Stimulated activated CD4-positive, alpha-beta T cell treated with anti-CD3 and anti-CD28 coated beads, Interleukin-4, amount 100 ng/mL, for 48 hours (primary cell): ENCODE measurements at regions not wholly inside any gene's neighbourhood (a gene's known extent, or its start where the extent isn't known, plus 50 kb on each side); places are given as distances from the start of the nearest gene placed in this dataset.
"Not testable (repeated sequence)": the region's sequence is repeated elsewhere in the genome, so short reads cannot be mapped to it uniquely, and the experiment has no call there.

Experiments used
- DNase-seq, 2 donors: peaks; one replicate each; pipeline ENCODE4 v3.0.0-alpha.2; 2020; ENCODE audit warnings: low read depth in 2 of 2

DNA sequence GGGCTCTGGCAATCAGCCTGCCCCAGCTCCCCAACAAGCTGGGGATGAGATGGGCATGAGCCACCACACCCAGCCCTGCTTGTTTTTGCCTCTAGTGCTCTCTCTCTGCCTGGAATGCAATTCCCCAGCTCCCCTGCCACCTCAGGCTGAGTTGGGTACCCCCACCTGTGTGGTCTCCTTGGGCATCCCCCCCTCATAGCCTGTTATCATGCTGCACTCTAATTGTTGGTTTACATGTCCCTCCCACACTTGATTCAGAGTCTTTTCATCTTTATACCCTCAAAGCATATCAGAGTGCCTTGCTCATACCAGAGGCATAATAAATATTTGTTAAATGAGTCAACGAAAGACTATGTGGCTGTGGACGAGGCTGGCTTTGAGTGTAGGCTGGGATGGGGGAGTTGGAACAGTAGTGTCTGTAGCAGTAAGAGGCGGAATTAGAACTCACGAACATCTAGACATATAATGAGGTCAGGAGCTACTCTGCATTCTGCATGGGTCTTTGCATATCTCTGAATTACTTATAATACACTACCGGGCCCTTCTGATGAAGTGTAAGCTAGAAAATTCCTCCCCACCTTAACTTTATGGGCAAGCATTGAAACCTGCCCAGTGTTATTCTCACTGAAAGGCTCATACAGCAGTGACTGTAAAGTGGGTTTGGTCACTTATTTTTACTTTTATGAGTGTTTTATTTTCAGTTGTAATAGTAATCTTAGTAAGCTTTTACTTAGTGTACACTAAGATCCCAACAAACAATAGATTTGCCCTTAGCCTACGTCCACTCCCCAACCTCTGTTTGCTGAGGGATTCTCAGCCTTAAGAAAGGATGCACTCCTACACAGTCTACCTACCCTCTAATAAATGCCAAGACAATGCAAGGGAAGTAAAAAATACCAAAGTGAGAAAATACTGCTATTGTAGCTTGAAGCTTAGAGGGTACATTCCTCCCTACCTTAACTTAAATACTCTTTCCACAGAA is 58.7 kb downstream of the EDN1 start:
- no peak for DNase-seq

DNA sequence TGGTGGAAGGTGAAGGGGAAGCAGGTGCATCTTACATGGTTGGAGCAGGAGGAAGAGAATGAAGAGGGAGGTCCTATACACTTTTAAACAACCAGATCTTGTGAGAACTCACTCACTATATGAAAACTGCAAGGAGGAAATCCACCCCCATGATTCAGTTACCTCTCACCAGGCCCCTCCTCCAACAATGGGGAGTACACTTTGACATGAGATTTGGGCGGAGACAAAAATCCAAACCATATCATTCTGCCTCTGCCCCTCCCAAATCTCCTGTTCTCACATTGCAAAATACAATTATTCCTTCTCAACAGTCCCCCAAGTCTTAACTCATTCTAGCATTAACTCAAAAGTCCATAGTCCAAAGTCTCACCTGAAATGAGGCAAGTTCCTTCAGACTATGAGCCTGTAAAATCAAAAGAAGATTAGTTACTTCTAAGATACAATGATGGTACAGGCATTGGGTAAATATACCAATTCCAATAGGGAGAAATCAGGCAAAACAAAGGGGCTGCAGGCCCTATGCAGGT is 60.5 kb downstream of the EDN1 start:
- no peak for DNase-seq

DNA sequence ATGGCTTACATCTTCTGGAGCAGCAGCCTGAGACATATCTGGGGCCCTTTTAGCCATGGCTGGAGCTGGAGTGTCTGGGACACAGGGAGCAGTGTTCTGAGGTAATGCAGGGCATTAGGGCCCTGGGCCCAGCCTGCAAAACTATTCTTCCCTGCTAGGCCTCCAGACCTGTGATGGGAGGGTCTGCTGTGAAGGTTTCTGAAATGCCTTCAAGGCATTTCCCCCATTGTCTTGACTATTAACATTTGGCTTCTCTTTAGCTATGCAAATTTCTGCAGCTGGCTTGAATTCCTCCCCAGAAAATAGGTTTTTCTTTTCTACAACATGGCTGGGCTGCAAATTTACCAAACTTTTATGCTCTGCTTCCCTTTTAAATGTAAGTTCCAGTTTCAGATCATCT is 61.5 kb downstream of the EDN1 start:
- no peak for DNase-seq

DNA sequence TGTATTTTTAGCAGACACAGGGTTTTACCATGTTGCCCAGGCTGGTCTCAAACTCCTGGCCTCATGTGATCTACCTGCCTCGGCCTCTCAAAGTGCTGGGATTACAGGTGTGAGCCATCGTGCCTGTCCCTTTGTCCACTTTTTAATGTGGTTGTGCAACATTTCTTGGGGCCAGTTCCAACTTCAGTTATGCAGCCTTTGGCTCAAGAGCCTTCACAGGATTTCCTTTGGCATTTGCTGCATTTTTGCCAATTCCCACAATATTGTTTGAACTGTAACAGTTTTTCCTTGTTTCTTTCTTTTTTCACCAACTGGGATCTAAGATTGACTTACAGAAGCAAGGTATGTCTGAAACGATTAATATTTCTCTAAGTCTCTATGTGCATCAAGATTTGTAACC is 63.6 kb downstream of the EDN1 start:
- no peak for DNase-seq

DNA sequence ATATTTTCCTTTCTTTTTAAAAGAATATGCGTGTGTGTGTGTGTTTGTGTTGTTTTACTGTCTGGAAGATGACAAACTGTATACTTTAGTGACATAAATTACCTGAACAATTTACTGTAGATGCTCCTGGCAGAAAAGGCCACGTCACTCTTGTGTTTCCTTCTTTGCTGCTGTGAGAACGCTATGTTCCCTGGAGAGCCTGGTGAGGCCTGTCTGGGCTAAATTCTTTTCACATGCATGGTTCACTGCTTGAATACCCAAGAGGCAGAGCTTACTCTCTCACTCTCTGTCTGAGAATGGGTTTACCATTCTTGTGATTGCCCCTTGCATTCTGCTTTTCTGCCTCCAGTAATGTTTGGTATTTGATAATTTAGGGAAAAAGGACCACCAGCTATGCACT is 64.3 kb downstream of the EDN1 start:
- no peak for DNase-seq

DNA sequence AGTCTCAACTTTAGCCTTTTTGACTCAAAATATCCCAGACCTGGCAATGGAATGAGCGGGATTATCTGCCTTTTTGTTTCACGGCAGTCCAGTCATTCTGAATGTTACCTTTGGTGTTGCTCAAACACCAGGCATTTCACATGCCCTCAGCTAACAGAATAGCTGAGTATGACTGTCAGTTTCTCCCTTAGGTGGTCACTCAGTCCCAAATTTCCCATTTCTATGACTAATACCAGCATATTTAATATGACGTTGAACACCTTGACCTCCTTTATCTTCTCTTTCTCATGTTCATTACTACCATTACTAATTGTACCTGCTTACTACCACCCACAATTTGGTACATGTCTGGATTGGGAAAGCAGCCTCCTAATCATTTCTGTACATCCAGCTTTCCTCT is 65.2 kb downstream of the EDN1 start:
- no peak for DNase-seq

DNA sequence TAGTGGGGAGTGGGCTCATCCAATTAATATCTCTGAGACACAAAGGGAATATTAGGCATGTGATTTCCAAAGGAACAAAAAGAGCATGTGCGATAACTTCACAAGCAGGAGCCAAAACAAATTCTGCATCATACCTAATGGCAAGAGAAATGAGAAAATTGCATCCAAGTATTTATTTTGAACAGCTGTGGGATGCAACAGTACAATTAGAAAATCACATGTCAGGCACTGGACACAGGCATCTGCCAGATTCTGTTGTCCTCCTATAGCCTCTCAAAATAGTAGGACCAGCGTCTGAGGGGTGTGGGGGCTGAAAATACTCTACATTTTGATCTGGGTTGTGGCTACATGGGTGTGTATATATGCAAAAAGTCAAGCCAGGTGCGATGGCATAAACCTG is 66.3 kb downstream of the EDN1 start:
- DNase-seq = no peak

DNA sequence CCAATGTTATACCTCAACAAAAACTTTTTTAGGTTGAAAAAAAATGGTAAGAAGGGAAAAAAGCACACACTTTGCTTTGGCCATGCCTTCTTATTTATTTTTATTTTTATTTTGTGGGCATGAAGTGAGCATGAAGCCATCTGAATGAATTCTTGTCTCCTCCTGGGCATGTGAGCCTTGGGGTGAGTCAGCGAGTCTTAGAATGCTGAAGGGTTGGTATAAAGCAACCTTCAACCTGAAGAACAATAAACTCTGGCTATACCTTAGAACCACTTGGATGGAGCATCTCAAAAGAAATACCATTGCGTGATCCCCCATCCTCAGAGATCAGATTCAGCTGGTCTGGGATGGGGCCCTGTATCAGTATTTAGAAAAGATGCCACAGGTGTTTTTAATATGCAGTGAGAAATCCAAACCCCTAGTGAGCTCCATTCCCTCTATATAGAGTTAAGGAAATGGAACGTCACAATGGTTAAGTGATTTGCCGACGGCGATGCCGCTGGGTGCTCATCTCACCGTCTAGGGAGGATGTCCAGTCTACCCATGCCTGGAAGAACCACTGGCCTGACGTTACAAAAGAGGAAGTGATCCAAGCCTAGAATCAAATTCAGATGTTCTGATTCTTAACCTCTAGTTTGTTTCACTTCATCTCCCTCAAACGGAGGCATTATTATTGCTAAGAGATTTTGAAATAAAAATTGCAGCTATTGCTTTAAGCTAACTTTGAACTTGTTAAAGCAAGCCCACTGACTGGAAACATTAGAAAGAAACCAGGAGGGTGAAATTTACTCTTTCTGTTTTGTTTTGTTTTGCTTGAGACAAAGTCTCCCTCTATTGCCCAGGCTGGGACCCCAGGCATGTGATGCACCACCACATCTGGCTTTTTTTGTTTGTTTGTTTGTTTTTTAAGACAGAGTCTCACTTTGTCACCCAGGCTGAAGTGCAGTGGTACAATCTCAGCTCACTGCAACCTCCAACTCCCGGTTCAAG is 67.1 kb downstream of the EDN1 start:
- DNase-seq = no peak

DNA sequence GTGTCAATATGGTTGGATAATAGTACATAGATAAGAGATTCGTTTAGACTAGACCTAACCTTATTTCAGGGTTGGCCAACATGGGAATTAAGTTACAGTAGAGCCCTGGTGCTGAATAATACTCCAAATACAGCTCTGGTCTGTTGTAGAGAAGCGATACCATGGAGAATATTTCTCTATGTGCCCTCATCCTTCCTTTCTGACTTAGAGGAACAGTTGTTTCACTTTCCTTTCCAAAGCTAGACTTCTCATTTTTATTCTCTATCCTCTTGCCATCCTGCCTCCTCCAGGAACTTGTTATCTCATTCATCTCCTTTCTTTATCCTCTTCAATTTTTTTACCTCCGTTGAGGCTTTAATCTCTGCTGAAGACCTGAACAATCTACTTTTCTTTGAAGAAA is 68.9 kb downstream of the EDN1 start:
- DNase-seq = no peak

DNA sequence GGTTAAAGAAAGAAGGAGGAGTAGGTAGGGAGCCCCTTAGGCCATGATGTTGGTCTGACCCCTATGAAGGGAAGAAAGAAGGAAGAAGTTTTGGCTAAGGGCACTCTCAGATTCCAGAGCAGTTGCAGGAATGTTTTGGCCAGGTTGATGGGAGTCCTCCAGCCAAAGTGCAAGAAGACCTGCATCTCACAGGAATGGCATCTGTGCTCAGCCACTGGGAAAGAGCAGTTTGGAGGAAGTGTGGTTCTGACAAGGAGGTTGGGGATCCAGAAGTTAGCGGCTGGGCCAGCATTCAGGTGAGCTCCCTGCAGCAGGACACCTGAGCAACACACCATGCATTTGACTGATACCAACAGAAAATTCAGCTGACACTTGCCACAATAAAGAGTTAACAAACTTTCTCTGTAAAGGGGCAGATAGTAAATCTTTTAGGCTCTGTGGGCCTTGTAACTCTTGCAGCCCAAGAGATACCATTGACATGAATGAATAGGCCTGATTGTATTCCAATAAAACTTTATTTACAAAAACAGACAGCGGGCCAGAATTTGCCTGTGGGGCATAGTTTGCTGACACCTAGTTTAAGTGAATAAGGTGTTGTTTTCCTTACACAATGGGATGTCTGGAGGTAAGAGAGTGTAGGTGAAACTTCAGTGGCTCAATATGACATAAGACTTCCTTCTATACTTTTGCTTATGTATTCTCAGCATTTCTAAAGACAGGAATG is 71.0 kb downstream of the EDN1 start:
- no peak for DNase-seq

DNA sequence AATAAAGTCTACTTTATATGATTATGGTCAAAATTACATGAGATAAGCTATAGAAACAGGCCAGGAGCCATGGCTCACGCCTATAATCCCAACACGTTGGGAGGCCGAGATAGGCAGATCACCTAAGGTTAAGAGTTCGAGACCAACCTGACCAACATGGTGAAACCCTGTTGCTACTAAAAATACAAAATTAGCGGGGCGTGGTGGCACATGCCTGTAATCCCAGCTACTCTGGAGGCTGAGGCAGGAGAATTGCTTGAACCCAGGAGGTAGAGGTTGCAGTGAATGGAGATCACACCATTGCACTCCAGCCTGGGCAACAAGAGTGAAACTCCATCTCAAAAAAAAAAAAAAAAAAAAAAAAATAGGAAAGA is 73.1 kb downstream of the EDN1 start:
- DNase-seq = not testable (repeated sequence)

DNA sequence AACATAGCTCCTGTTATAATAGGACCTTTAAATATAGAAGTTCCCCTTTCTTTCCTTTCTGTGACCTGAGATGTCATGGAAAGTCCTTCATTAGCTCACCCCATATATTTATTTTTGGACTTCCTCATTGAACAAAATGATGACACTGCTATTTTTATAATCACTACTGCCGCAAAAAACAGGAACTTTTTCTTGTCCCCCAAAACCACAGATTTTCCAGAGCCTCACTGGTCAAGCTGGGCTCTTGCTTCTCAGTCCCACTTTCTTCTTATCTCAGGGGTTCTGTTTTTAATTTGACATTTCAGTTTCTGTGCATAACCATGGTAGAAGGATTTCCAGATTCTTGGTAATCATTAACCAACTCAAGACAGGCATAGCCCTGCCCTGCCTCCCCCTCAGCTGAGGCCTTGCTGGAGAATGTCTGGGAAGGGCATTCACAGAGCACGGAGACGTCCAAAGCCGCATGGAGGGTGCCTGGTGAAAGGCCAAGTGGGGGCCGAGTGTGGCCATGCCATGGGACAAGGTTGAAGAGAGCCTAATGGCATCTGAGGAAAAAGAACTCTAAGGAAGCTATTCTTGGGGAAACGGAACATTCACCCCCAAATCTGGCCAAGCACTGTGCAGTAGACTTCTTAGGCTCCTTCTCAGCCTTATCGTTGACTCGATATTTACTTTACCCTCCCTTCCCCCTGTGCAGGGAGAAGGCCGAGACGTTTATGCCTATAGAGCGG is 73.7 kb downstream of the EDN1 start:
- DNase-seq = no peak

DNA sequence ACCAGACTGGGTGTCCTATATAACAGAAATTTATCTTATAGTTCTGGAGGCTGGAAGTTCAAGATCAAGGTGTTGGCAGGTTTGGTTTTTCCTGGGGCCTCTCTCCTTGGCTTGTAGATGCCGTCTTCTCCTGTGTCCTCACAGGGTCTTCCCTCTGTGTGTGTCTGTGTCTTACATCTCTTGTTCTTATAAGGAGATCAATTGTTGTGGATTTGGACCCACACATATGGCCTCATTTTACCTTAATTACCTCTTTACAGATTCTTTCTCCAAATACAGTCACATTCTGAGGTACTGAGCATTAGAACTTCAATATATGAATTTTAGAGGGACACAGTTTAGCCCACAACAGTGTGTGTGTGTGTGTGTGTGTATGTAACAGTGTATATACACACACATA is 74.5 kb downstream of the EDN1 start:
- DNase-seq = no peak

DNA sequence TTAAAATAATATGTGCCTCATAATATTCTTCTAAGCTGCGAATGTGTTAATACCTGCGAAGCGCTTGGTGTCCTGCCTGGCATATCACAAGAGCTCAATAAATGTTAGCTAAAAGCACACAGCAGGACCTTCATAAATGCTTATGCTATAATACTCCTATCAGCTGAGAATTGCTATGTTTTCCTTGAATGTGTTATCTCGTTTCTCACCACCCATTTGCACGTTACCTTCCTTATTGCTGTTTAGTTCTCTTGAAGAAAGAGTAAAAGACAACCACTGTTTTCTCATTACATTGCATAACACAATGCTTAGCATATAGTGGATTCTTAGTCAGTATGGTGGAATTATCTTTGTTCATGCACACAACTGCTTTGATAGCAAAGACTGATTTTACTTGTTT is 76.6 kb downstream of the EDN1 start:
- DNase-seq = no peak

DNA sequence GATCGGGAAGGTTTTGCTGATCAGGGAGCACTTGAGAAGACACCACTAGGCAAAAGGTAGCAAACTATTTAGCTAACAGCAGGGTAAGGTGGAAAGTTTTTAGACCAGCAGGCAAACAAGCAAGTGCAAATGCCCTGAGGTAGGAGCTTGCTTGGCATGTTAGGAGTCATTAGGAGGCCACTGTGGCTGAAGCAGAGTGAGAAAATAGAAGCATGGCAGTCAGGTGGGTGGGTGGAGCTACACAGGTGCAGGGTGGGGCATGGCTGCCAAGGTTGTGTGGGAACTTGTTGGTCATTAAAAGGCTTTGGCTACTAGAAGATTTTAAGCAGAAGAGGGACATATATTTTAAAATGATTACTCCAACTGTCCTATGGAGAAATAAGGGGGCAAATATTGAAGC is 77.3 kb downstream of the EDN1 start:
- no peak for DNase-seq

DNA sequence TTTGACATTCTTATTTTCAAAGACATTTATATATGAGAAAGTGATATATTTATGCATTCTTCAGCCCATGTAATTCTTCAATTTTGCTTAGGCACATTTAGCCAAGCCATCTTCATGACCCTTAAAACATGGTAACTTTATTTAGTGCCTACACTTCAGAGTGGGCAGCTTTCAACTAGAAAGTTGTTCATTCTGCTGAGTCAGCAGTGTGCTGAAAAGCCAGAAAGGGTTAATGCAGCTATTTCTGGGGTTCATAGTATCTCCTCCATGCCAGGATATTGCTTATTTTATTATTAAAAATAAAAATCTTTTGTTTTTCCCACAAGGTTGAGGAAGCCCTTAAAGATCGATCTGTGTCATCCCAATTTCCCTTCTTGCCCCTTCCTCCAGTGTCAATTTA is 79.2 kb downstream of the EDN1 start:
- no peak for DNase-seq

DNA sequence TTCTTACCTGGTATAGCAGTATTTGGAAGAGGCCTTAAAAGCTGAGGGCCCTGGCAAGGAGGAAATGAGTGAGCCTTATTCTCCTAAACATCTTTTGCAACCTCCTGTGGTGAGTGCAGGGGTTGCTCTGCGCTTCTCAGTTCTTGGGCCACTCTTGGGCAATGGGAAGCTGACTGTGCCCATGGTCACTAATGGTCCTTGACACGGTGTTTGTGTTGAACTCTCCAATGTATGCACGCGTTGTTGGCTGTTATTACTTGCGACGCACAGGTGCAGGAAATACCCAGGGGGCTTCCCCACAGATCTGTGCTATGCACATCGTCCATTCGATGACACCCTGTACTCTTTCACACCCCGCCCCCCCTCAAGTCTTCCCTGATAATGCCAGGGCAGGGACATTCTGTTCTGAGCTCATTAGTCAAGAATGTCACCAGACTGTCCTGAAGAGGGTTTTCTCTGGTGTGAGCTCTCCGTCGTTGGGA is 79.7 kb downstream of the EDN1 start:
- no peak for DNase-seq

DNA sequence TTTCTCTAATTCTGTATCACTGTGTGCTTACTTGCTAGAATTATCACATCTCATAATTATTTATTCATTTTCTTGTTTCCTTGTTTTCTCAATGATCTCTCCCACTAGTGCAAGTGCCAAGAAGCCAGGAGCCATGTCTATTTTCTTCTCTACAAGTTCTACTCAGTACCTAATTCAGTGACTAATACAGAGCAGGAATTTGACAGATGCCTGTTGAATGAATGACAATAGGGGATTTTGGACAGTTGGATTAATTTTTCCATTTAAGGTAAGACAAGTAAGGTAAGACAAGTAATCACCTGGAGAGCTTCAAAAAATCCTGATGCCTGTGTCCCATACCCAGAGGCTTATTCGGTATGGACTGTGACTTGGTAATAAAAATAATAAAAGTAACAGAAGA is 81.0 kb downstream of the EDN1 start:
- no peak for DNase-seq

DNA sequence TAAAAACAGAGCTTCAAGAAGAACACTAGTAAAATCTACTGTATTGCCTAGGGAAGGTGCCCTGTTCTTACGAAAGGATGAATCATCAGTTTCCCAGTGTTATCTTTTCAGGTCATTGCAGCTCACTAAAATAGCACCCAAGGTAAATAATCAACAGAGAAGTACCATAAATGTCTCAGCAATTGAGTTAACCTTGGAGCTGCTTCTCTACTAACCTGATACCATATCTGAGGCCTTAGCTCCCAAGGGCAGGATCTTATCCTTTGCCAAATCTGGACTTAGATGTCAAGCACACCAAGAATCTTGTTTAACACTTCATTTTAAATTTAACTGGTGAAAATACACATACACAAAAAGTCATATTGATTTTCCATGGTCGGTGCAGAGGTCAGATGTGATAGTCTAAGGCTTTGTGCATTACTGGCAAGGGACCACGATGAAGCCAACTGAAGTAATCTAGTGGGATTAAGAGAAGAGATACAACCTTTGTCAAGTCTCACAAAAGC is 81.5 kb downstream of the EDN1 start:
- DNase-seq = no peak

DNA sequence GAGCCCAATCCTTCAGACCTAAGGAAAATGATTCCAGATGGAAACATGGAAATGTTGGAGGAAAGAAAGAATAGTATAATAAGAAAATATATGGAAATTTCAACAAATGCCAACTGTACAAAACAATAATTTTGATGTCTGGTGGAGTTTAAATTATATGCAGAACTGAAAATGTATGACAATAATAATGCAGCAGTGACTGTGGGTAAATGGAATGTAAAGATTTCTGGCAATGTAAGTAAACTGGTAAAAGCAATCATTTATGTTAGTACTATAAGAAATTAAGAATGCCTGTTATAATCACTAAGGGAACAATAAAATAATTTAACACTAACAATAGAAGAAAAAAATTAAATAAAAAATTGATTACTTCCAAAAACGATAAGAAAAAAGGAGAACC is 89.0 kb downstream of the EDN1 start:
- DNase-seq = no peak

DNA sequence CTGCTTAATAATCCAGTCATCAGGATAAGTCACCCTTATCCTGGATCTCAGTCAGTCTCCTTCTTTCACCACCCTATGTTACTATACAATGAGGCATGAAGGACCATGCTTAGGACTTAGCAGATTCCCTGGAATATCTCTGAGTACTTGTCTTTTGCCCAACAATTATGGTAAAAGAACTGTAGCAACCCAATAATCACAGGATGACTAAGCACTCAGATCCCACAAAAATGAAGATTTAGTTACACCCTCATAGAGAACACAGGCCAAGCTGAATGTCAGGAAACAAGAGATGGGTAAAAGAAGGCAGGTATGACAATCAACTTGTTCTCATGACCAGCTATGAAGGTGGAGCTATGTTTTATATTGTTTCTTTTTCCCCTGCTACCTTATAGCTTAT is 91.4 kb downstream of the EDN1 start:
- no peak for DNase-seq
